Effector memory CD4-positive, alpha-beta T cell (primary cell): ENCODE measurements at regions not wholly inside any gene's neighbourhood (a gene's known extent, or its start where the extent isn't known, plus 50 kb on each side); places are given as distances from the start of the nearest gene placed in this dataset.

Experiments
- DNase-seq, 3 donors: peaks; one replicate each; pipeline ENCODE4 v3.0.0-alpha.2; 2020
- H3K27ac ChIP-seq: 2 replicates; pipeline ENCODE4 v1.7.0; 2013; ENCODE audit warnings: mild to moderate bottlenecking, low read length, moderate library complexity; ENCODE audit not compliant: insufficient read depth, poor library complexity, severe bottlenecking
- H3K27me3 ChIP-seq: replicated peaks from 2 replicates; pipeline ENCODE4 v1.7.0; 2013; ENCODE audit warnings: mild to moderate bottlenecking, low read length; ENCODE audit not compliant: insufficient read depth, control insufficient read depth, poor library complexity, severe bottlenecking
- H3K36me3 ChIP-seq: 2 replicates; pipeline ENCODE4 v1.7.0; 2013; ENCODE audit warnings: mild to moderate bottlenecking, low read length, moderate library complexity; ENCODE audit not compliant: control insufficient read depth, insufficient read depth
- H3K4me1 ChIP-seq: 2 replicates; pipeline ENCODE4 v1.7.0; 2013; ENCODE audit warnings: low read length, mild to moderate bottlenecking; ENCODE audit not compliant: control insufficient read depth, insufficient read depth, poor library complexity, severe bottlenecking
- H3K4me3 ChIP-seq: 2 replicates; pipeline ENCODE4 v1.7.0; 2013; ENCODE audit warnings: low read length, low read depth, mild to moderate bottlenecking; ENCODE audit not compliant: insufficient read depth, poor library complexity, severe bottlenecking
- H3K9me3 ChIP-seq: 2 replicates; pipeline ENCODE4 v1.7.0; 2013; ENCODE audit warnings: mild to moderate bottlenecking, low read length, moderate library complexity; ENCODE audit not compliant: control insufficient read depth

DNA sequence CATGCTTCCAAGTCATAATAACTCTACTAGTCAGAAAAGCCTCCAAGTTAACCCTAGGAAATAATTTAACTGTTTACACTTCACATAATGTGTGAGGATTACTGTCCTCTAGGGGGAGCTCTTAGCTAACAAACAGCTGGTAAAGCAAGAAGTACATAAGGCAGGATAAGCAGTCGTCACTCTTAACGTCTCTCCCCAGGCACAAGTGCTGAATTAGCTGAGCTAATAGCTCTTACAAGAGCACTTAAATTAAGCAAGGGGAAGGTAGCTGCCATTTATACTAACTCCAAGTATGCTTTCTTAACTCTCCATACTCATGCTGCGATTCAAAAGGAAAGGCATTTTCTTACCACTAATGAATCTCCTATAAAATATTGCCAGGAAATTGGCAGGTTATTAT, 79.3 kb upstream of the TSPAN11 start:
- DNase-seq: no peak
- H3K9me3 ChIP-seq: no peaks in the 10 kb centered on the region
- H3K4me3 ChIP-seq: no peak overlapping the region
- no peak overlapping the region for H3K27ac ChIP-seq
- no peaks in the 10 kb centered on the region for H3K27me3 ChIP-seq
- H3K36me3 ChIP-seq: no peaks in the 10 kb centered on the region
- H3K4me1 ChIP-seq: no peaks in the 10 kb centered on the region

GRCh38 chr12:30846776-30847175, 79.8 kb upstream of the TSPAN11 start:
- Histone ChIP-seq H3K27ac (no peak overlapping the region), H3K4me1 (no peaks in the 10 kb centered on the region), H3K36me3 (no peaks in the 10 kb centered on the region), H3K27me3 (no peaks in the 10 kb centered on the region), H3K9me3 (no peaks in the 10 kb centered on the region), H3K4me3 (no peak overlapping the region)
- DNase-seq: no peak

GRCh38 chr12:30845676-30846075, 80.9 kb upstream of the TSPAN11 start:
- no peaks in the 10 kb centered on the region for H3K4me1 ChIP-seq
- no peaks in the 10 kb centered on the region for H3K27me3 ChIP-seq
- H3K9me3 ChIP-seq: no peaks in the 10 kb centered on the region
- H3K27ac ChIP-seq: no peak overlapping the region
- no peak overlapping the region for H3K4me3 ChIP-seq
- H3K36me3 ChIP-seq: no peaks in the 10 kb centered on the region
- DNase-seq: no peak

- Histone ChIP-seq H3K27ac (no peak overlapping the region), H3K9me3 (no peaks in the 10 kb centered on the region)
- no peak for DNase-seq
Observed at GRCh38 chr12:30843211-30843610, 83.3 kb upstream of the TSPAN11 start.

GRCh38 chr12:30840715-30841114, 85.8 kb upstream of the TSPAN11 start:
- H3K36me3 ChIP-seq: no peaks in the 10 kb centered on the region
- no peak overlapping the region for H3K27ac ChIP-seq
- H3K4me1 ChIP-seq: no peaks in the 10 kb centered on the region
- H3K4me3 ChIP-seq: no peak overlapping the region
- DNase-seq: no peak
- no peaks in the 10 kb centered on the region for H3K9me3 ChIP-seq
- H3K27me3 ChIP-seq: no peaks in the 10 kb centered on the region

More at GRCh38 chr12:30843211-30843610, 83.3 kb upstream of the TSPAN11 start:
- H3K4me3 ChIP-seq: no peak overlapping the region
- H3K4me1 ChIP-seq: no peaks in the 10 kb centered on the region
- H3K36me3 ChIP-seq: no peaks in the 10 kb centered on the region
- H3K27me3 ChIP-seq: no peaks in the 10 kb centered on the region

- Histone ChIP-seq H3K9me3 (no peaks in the 10 kb centered on the region), H3K4me1 (no peaks in the 10 kb centered on the region), H3K27ac (no peak overlapping the region), H3K27me3 (no peaks in the 10 kb centered on the region), H3K36me3 (no peaks in the 10 kb centered on the region), H3K4me3 (no peak overlapping the region)
- DNase-seq: no peak
Observed at GRCh38 chr12:30839643-30840220, 85.0 kb upstream of the CAPRIN2 start.

DNA sequence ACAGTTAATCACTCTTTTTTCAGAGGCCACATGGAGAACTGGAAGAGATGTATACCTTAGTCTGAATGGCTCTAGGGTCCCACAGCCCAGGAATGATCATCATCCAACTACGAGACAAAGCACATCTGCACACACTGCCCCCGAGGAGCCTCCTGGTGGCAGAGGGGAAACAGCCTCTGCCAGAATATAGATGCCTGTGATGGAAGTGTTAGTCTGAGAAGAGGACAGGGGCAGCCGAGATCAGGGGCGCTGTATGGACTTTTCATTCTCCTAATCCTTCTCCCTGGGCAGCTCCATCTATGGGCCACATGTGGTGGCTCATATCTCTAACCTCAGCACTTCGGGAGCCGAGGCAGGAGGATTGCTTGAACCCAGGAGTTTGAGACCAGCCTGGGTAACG, 82.8 kb upstream of the CAPRIN2 start:
- Histone ChIP-seq H3K4me3 (no peak overlapping the region), H3K36me3 (no peaks in the 10 kb centered on the region), H3K27me3 (no peaks in the 10 kb centered on the region), H3K4me1 (no peaks in the 10 kb centered on the region), H3K27ac (no peak overlapping the region), H3K9me3 (no peaks in the 10 kb centered on the region)
- no peak for DNase-seq

GRCh38 chr12:30836656-30837445, 82.1 kb upstream of the CAPRIN2 start:
- no peak overlapping the region for H3K4me3 ChIP-seq
- H3K27ac ChIP-seq: no peak overlapping the region
- no peak for DNase-seq
- no peaks in the 10 kb centered on the region for H3K9me3 ChIP-seq
- H3K36me3 ChIP-seq: no peaks in the 10 kb centered on the region
- H3K27me3 ChIP-seq: no peaks in the 10 kb centered on the region
- H3K4me1 ChIP-seq: no peaks in the 10 kb centered on the region

DNA sequence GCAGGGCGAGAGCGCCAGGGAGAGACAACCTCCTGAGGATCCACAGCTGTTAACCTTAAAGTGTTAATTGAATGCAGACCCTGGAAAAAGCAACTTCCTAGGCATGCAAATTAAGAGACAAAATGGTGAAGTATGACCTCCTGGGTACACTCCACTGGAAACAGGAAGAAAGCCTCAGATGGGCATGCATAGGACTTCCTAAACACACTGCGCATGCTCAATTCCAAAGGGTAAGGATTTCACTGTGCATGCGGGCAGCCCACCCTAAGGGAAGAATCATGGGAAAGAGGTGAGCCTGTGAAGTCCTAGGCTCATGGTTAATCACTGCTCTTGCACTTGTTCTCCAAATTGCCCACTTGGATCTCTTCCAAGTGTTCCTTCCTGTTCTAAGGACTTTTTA, 80.5 kb upstream of the CAPRIN2 start:
- H3K4me3 ChIP-seq: no peak overlapping the region
- no peaks in the 10 kb centered on the region for H3K4me1 ChIP-seq
- no peaks in the 10 kb centered on the region for H3K36me3 ChIP-seq
- no peaks in the 10 kb centered on the region for H3K27me3 ChIP-seq
- no peak overlapping the region for H3K27ac ChIP-seq
- no peaks in the 10 kb centered on the region for H3K9me3 ChIP-seq
- no peak for DNase-seq

- no peaks in the 10 kb centered on the region for H3K4me1 ChIP-seq
- H3K9me3 ChIP-seq: no peaks in the 10 kb centered on the region
- H3K4me3 ChIP-seq: no peak overlapping the region
- no peaks in the 10 kb centered on the region for H3K36me3 ChIP-seq
- H3K27me3 ChIP-seq: peaks cover 3% of the 10 kb centered on the region
- no peak overlapping the region for H3K27ac ChIP-seq
- DNase-seq: no peak
Observed at GRCh38 chr12:30830751-30831150, 76.0 kb upstream of the CAPRIN2 start.
